Smooth muscle cell (in vitro differentiated cells): ENCODE measurements at regions not wholly inside any gene's neighbourhood (a gene's known extent, or its start where the extent isn't known, plus 50 kb on each side); places are given as distances from the start of the nearest gene placed in this dataset.

ENCODE experiments used
- DNase-seq: peaks from one replicate; lab custom pipeline; 2025; ENCODE audit not compliant: unreplicated experiment; lab: John Stamatoyannopoulos, UW
- H2AFZ ChIP-seq: fragments of 200-600 bp; sonication (generic); 2 replicates; pipeline ENCODE4 v1.6.0; 2016; ENCODE audit warnings: antibody characterized with exemption, low read depth, mild to moderate bottlenecking
- H3F3A ChIP-seq: fragments of 200-600 bp; sonication (generic); 2 replicates; pipeline ENCODE4 v1.6.0; 2017; ENCODE audit warnings: antibody characterized with exemption, low read depth
- H3K27ac ChIP-seq: fragments of 200-600 bp; sonication (generic); 2 replicates; pipeline ENCODE4 v1.5.1; 2016; ENCODE audit warnings: low read depth, mild to moderate bottlenecking
- H3K27me3 ChIP-seq: fragments of 200-600 bp; sonication (generic); 2 replicates; pipeline ENCODE4 v1.6.1; 2016; ENCODE audit warnings: low read depth, mild to moderate bottlenecking
- H3K36me3 ChIP-seq: fragments of 200-600 bp; sonication (generic); 2 replicates; pipeline ENCODE4 v1.5.1; 2016; ENCODE audit warnings: low read depth
- H3K4me1 ChIP-seq: fragments of 200-600 bp; sonication (generic); 2 replicates; pipeline ENCODE4 v1.5.1; 2016; ENCODE audit warnings: low read depth
- H3K4me2 ChIP-seq: fragments of 200-600 bp; sonication (generic); 2 replicates; pipeline ENCODE4 v1.6.0; 2016; ENCODE audit warnings: mild to moderate bottlenecking
- H3K4me3 ChIP-seq: fragments of 200-600 bp; sonication (generic); 2 replicates; pipeline ENCODE4 v1.5.1; 2016; ENCODE audit warnings: mild to moderate bottlenecking
- H3K79me2 ChIP-seq: fragments of 200-600 bp; sonication (generic); 2 replicates; pipeline ENCODE4 v1.6.0; 2016; ENCODE audit warnings: low read depth, mild to moderate bottlenecking
- H3K9ac ChIP-seq: fragments of 200-600 bp; sonication (generic); 2 replicates; pipeline ENCODE4 v1.6.0; 2016; ENCODE audit warnings: low read depth
- H3K9me3 ChIP-seq: fragments of 200-600 bp; sonication (generic); replicated peaks from 2 replicates; pipeline ENCODE4 v1.5.1; 2016; ENCODE audit warnings: low read depth
- H4K20me1 ChIP-seq: fragments of 200-600 bp; sonication (generic); 2 replicates; pipeline ENCODE4 v1.6.0; 2016; ENCODE audit warnings: low read depth
- WGBS: methylation state at CpG from one replicate; pipeline ENCODE4 v1.1.7; 2016; ENCODE audit warnings: low lambda C conversion rate; 5-methylcytosine and 5-hydroxymethylcytosine counted together
- TF ChIP-seq, protein P1 (sequence below): fragments of 200-600 bp; sonication (generic); IDR thresholded peaks from 2 replicates; pipeline ENCODE4 v1.5.1; 2017; ENCODE audit warnings: borderline replicate concordance, mild to moderate bottlenecking, antibody characterized with exemption; ENCODE audit not compliant: insufficient read depth, poor library complexity, severe bottlenecking

GRCh38 chr13:61700181-61700580 lies 284.5 kb upstream of the PCDH20 start:
- Histone ChIP-seq H4K20me1 (no peaks in the 10 kb centered on the region), H3K4me3 (no peak overlapping the region), H3K4me1 (no peaks in the 10 kb centered on the region), H3K9ac (no peak overlapping the region), H2AFZ (no peak overlapping the region), H3K4me2 (no peak overlapping the region), H3F3A (no peaks in the 10 kb centered on the region), H3K9me3 (no peaks in the 10 kb centered on the region), H3K36me3 (no peaks in the 10 kb centered on the region), H3K27me3 (no peaks in the 10 kb centered on the region), H3K27ac (no peak overlapping the region), H3K79me2 (no peaks in the 10 kb centered on the region)
- no peak for DNase-seq
- TF ChIP-seq, protein P1, sequence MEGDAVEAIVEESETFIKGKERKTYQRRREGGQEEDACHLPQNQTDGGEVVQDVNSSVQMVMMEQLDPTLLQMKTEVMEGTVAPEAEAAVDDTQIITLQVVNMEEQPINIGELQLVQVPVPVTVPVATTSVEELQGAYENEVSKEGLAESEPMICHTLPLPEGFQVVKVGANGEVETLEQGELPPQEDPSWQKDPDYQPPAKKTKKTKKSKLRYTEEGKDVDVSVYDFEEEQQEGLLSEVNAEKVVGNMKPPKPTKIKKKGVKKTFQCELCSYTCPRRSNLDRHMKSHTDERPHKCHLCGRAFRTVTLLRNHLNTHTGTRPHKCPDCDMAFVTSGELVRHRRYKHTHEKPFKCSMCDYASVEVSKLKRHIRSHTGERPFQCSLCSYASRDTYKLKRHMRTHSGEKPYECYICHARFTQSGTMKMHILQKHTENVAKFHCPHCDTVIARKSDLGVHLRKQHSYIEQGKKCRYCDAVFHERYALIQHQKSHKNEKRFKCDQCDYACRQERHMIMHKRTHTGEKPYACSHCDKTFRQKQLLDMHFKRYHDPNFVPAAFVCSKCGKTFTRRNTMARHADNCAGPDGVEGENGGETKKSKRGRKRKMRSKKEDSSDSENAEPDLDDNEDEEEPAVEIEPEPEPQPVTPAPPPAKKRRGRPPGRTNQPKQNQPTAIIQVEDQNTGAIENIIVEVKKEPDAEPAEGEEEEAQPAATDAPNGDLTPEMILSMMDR: no peak
- 87% methylated on average over 4 of the region's 4 CpGs for WGBS

- Histone ChIP-seq H3F3A (no peaks in the 10 kb centered on the region), H4K20me1 (no peaks in the 10 kb centered on the region), H3K9ac (no peak overlapping the region), H3K79me2 (no peaks in the 10 kb centered on the region), H3K36me3 (no peaks in the 10 kb centered on the region), H3K4me1 (no peaks in the 10 kb centered on the region), H3K4me3 (no peak overlapping the region), H3K27me3 (no peaks in the 10 kb centered on the region), H2AFZ (no peak overlapping the region), H3K4me2 (no peak overlapping the region), H3K9me3 (no peaks in the 10 kb centered on the region), H3K27ac (no peak overlapping the region)
- 91% methylated on average over 5 of the region's 5 CpGs for WGBS
- TF ChIP-seq, protein P1: no peak
- DNase-seq: no peak
Measured at GRCh38 chr13:61696676-61697075, 281.0 kb upstream of the PCDH20 start.

- Histone ChIP-seq H3K27ac (no peak overlapping the region), H3K4me2 (no peak overlapping the region), H3K79me2 (no peaks in the 10 kb centered on the region), H3F3A (no peaks in the 10 kb centered on the region), H2AFZ (no peak overlapping the region), H3K9ac (no peak overlapping the region), H3K27me3 (no peaks in the 10 kb centered on the region), H3K4me1 (no peaks in the 10 kb centered on the region), H3K9me3 (no peaks in the 10 kb centered on the region), H4K20me1 (no peaks in the 10 kb centered on the region), H3K4me3 (no peak overlapping the region), H3K36me3 (no peaks in the 10 kb centered on the region)
- WGBS: 83% methylated on average over 2 of the region's 2 CpGs
- DNase-seq: no peak
- TF ChIP-seq, protein P1: no peak
Measured at GRCh38 chr13:61695147-61695546, 279.5 kb upstream of the PCDH20 start.

DNA sequence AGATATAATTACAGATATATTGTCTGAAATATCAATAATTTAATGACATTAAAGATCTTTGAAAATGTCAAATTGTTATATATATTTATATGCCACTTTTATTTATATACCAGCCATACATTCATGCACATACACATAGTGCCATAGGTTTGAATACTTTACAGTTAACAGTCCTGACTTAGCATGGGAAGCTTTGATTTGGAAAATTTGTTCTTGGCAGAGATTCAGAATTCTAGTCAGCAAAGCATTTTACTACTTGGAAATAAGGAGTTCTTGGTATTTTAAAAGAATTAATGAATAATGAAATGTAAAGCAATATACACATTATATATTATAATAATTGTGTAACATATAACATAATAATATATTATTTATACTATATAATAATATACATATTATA lies 277.0 kb upstream of the PCDH20 start:
- Histone ChIP-seq H3K4me2 (no peak overlapping the region), H2AFZ (no peak overlapping the region), H3K9ac (no peak overlapping the region), H3F3A (no peaks in the 10 kb centered on the region), H3K4me1 (no peaks in the 10 kb centered on the region), H3K79me2 (no peaks in the 10 kb centered on the region), H3K36me3 (no peaks in the 10 kb centered on the region), H3K27me3 (no peaks in the 10 kb centered on the region), H3K9me3 (no peaks in the 10 kb centered on the region), H4K20me1 (no peaks in the 10 kb centered on the region), H3K27ac (no peak overlapping the region), H3K4me3 (no peak overlapping the region)
- no peak for DNase-seq
- TF ChIP-seq, protein P1: no peak
